ENCODE measurements at regions not wholly inside any gene's neighbourhood (a gene's known extent, or its start where the extent isn't known, plus 50 kb on each side); places are given as distances from the start of the nearest gene placed in this dataset.

- H3K4me3 ChIP-seq: no peak overlapping the region
- H3K4me1 ChIP-seq (replicated peaks in 1 of 2): no peaks in the 10 kb centered on the region
- in situ Hi-C loops (cut with MboI; ENCODE audit: low pct_unique_long_range_greater_than_20kb in 2 of 9, low sequenced_read_pairs in 9 of 9, unreplicated experiment in 9 of 9): no loop called here
- 0 to 100% (median 28%) methylated on average over 1 to 12 of the region's 21 CpGs; no CpG with 5 or more reads in 1 of the 10 experiments for WGBS, 10 experiments
- no peak overlapping the region for H3K27ac ChIP-seq
- peak in 5 of 8 experiments; percentile 39 to 89 (median 60) for ATAC-seq (replicated peaks in 6 of 8)
These were observed 412.3 kb downstream of the BRD1 start for GRCh38 chr22:49415151-49415951.

GRCh38 chr22:49413551-49413950 is 414.1 kb downstream of the BRD1 start:
- no peak for ATAC-seq (replicated peaks in 6 of 8)
- WGBS, 10 experiments: 17 to 40% (median 20%) methylated on average over 1 to 5 of the region's 9 CpGs; no CpG with 5 or more reads in 7 of the 10 experiments
- no peak overlapping the region for H3K27ac ChIP-seq
- H3K4me1 ChIP-seq (replicated peaks in 1 of 2): no peaks in the 10 kb centered on the region
- in situ Hi-C loops (cut with MboI; ENCODE audit: low pct_unique_long_range_greater_than_20kb in 2 of 9, low sequenced_read_pairs in 9 of 9, unreplicated experiment in 9 of 9): no loop called here
- H3K4me3 ChIP-seq: no peak overlapping the region

- in situ Hi-C loops (cut with MboI; ENCODE audit: low pct_unique_long_range_greater_than_20kb in 2 of 9, low sequenced_read_pairs in 9 of 9, unreplicated experiment in 9 of 9): no loop called here
- Histone ChIP-seq H3K4me1 (replicated peaks in 1 of 2) (no peaks in the 10 kb centered on the region), H3K4me3 (no peak overlapping the region), H3K27ac (no peak overlapping the region)
- ATAC-seq (replicated peaks in 6 of 8): no peak
- 0 to 73% (median 54%) methylated on average over 1 to 6 of the region's 8 CpGs; no CpG with 5 or more reads in 4 of the 10 experiments for WGBS, 10 experiments
These were observed 414.5 kb downstream of the BRD1 start for GRCh38 chr22:49413146-49413545.

GRCh38 chr22:49412236-49412635 is 415.4 kb downstream of the BRD1 start:
- WGBS, 10 experiments: 7 to 91% (median 37%) methylated on average over 3 to 12 of the region's 13 CpGs
- in situ Hi-C loops (cut with MboI; ENCODE audit: low pct_unique_long_range_greater_than_20kb in 2 of 9, low sequenced_read_pairs in 9 of 9, unreplicated experiment in 9 of 9): no loop called here
- no peak overlapping the region for H3K4me3 ChIP-seq
- H3K4me1 ChIP-seq (replicated peaks in 1 of 2): no peaks in the 10 kb centered on the region
- H3K27ac ChIP-seq: no peak overlapping the region
- no peak for ATAC-seq (replicated peaks in 6 of 8)

GRCh38 chr22:49411236-49411635 is 416.4 kb downstream of the BRD1 start:
- Histone ChIP-seq H3K4me1 (replicated peaks in 1 of 2) (no peaks in the 10 kb centered on the region), H3K27ac (no peak overlapping the region), H3K4me3 (no peak overlapping the region)
- in situ Hi-C loops (cut with MboI; ENCODE audit: low pct_unique_long_range_greater_than_20kb in 2 of 9, low sequenced_read_pairs in 9 of 9, unreplicated experiment in 9 of 9): no loop called here
- 7 to 100% (median 60%) methylated on average over 1 to 3 of the region's 6 CpGs; no CpG with 5 or more reads in 3 of the 10 experiments for WGBS, 10 experiments
- no peak for ATAC-seq (replicated peaks in 6 of 8)

GRCh38 chr22:49408102-49408836 is 419.4 kb downstream of the BRD1 start:
- H3K27ac ChIP-seq: no peak overlapping the region
- ATAC-seq (replicated peaks in 6 of 8): no peak
- H3K4me3 ChIP-seq: no peak overlapping the region
- no peaks in the 10 kb centered on the region for H3K4me1 ChIP-seq (replicated peaks in 1 of 2)
- in situ Hi-C loops (cut with MboI; ENCODE audit: low pct_unique_long_range_greater_than_20kb in 2 of 9, low sequenced_read_pairs in 9 of 9, unreplicated experiment in 9 of 9): no loop called here
- WGBS, 10 experiments: 0 to 62% (median 47%) methylated on average over 1 to 4 of the region's 8 CpGs; no CpG with 5 or more reads in 1 of the 10 experiments

GRCh38 chr22:49406879-49407587 is 420.6 kb downstream of the BRD1 start:
- no peak for ATAC-seq (replicated peaks in 6 of 8)
- WGBS, 10 experiments: 6 to 86% (median 40%) methylated on average over 1 to 9 of the region's 19 CpGs; no CpG with 5 or more reads in 2 of the 10 experiments
- in situ Hi-C loops (cut with MboI; ENCODE audit: low pct_unique_long_range_greater_than_20kb in 2 of 9, low sequenced_read_pairs in 9 of 9, unreplicated experiment in 9 of 9): no loop called here
- H3K27ac ChIP-seq: no peak overlapping the region
- H3K4me1 ChIP-seq (replicated peaks in 1 of 2): no peaks in the 10 kb centered on the region
- no peak overlapping the region for H3K4me3 ChIP-seq

GRCh38 chr22:49406047-49406650 is 421.5 kb downstream of the BRD1 start:
- in situ Hi-C loops (cut with MboI; ENCODE audit: low pct_unique_long_range_greater_than_20kb in 2 of 9, low sequenced_read_pairs in 9 of 9, unreplicated experiment in 9 of 9): no loop called here
- ATAC-seq (replicated peaks in 6 of 8): no peak
- H3K4me1 ChIP-seq (replicated peaks in 1 of 2): no peaks in the 10 kb centered on the region
- no peak overlapping the region for H3K4me3 ChIP-seq
- H3K27ac ChIP-seq: no peak overlapping the region
- WGBS, 10 experiments: 0 to 82% (median 47%) methylated on average over 1 to 12 of the region's 14 CpGs

- Histone ChIP-seq H3K4me1 (replicated peaks in 1 of 2) (no peaks in the 10 kb centered on the region), H3K4me3 (no peak overlapping the region), H3K27ac (no peak overlapping the region)
- in situ Hi-C loops (cut with MboI; ENCODE audit: low pct_unique_long_range_greater_than_20kb in 2 of 9, low sequenced_read_pairs in 9 of 9, unreplicated experiment in 9 of 9): no loop called here
- no peak for ATAC-seq (replicated peaks in 6 of 8)
- WGBS, 10 experiments: 0 to 83% (median 43%) methylated on average over 1 to 3 of the region's 3 CpGs; no CpG with 5 or more reads in 7 of the 10 experiments
These were observed 422.1 kb downstream of the BRD1 start for GRCh38 chr22:49405590-49405989.

GRCh38 chr22:49404576-49405241 is 423.0 kb downstream of the BRD1 start:
- in situ Hi-C loops (cut with MboI; ENCODE audit: low pct_unique_long_range_greater_than_20kb in 2 of 9, low sequenced_read_pairs in 9 of 9, unreplicated experiment in 9 of 9): no loop called here

GRCh38 chr22:49404020-49404419 is 423.7 kb downstream of the BRD1 start:
- 74 to 100% (median 90%) methylated on average over 1 to 8 of the region's 10 CpGs; no CpG with 5 or more reads in 6 of the 10 experiments for WGBS, 10 experiments
- in situ Hi-C loops (cut with MboI; ENCODE audit: low pct_unique_long_range_greater_than_20kb in 2 of 9, low sequenced_read_pairs in 9 of 9, unreplicated experiment in 9 of 9): no loop called here
- Histone ChIP-seq H3K27ac (no peak overlapping the region), H3K4me3 (no peak overlapping the region), H3K4me1 (replicated peaks in 1 of 2) (no peaks in the 10 kb centered on the region)
- ATAC-seq (replicated peaks in 6 of 8): no peak

More at GRCh38 chr22:49404576-49405241, 423.0 kb downstream of the BRD1 start:
- 8 to 92% (median 60%) methylated on average over 1 to 14 of the region's 27 CpGs; no CpG with 5 or more reads in 1 of the 10 experiments for WGBS, 10 experiments
- Histone ChIP-seq H3K4me1 (replicated peaks in 1 of 2) (no peaks in the 10 kb centered on the region), H3K27ac (no peak overlapping the region), H3K4me3 (no peak overlapping the region)
- ATAC-seq (replicated peaks in 6 of 8): peak in 4 of 8 experiments; percentile 27 to 71 (median 53)

GRCh38 chr22:49403102-49403501 is 424.6 kb downstream of the BRD1 start:
- in situ Hi-C loops (cut with MboI; ENCODE audit: low pct_unique_long_range_greater_than_20kb in 2 of 9, low sequenced_read_pairs in 9 of 9, unreplicated experiment in 9 of 9): no loop called here
- 67 to 83% (median 80%) methylated on average over 1 to 2 of the region's 6 CpGs; no CpG with 5 or more reads in 5 of the 10 experiments for WGBS, 10 experiments
- ATAC-seq (replicated peaks in 6 of 8): no peak
- H3K4me1 ChIP-seq (replicated peaks in 1 of 2): no peaks in the 10 kb centered on the region
- H3K27ac ChIP-seq: no peak overlapping the region
- H3K4me3 ChIP-seq: no peak overlapping the region
